Parathyroid adenoma (tissue), 2 donors: ENCODE measurements at regions not wholly inside any gene's neighbourhood (a gene's known extent, or its start where the extent isn't known, plus 50 kb on each side); places are given as distances from the start of the nearest gene placed in this dataset.

Experiments
- H2AFZ ChIP-seq: fragments of 300-600 bp; sonication (generic); one replicate; pipeline ENCODE4 v1.7.0; 2017; ENCODE audit warnings: antibody characterized with exemption, mild to moderate bottlenecking
- H3K27ac ChIP-seq: fragments of 300-600 bp; sonication (generic); one replicate; pipeline ENCODE4 v1.7.0; 2017
- H3K27me3 ChIP-seq: fragments of 300-600 bp; sonication (generic); one replicate; pipeline ENCODE4 v1.7.0; 2017; ENCODE audit warnings: low read length; ENCODE audit not compliant: control insufficient read depth, insufficient read depth
- H3K36me3 ChIP-seq: fragments of 300-600 bp; sonication (generic); one replicate; pipeline ENCODE4 v1.7.0; 2017; ENCODE audit warnings: low read length; ENCODE audit not compliant: control insufficient read depth, insufficient read depth
- H3K4me1 ChIP-seq: fragments of 300-600 bp; sonication (generic); one replicate; pipeline ENCODE4 v1.7.0; 2017; ENCODE audit warnings: control low read depth
- H3K4me2 ChIP-seq: fragments of 300-600 bp; sonication (generic); one replicate; pipeline ENCODE4 v1.7.0; 2017; ENCODE audit warnings: low read length
- H3K4me3 ChIP-seq: fragments of 300-600 bp; sonication (generic); one replicate; pipeline ENCODE4 v1.7.0; 2017; ENCODE audit warnings: low read depth, low read length
- H3K79me2 ChIP-seq: fragments of 300-600 bp; sonication (generic); one replicate; pipeline ENCODE4 v1.7.0; 2017; ENCODE audit warnings: control low read depth
- H3K9ac ChIP-seq: fragments of 300-600 bp; sonication (generic); one replicate; pipeline ENCODE4 v1.7.0; 2017; ENCODE audit warnings: mild to moderate bottlenecking
- H3K9me3 ChIP-seq: fragments of 300-600 bp; sonication (generic); one replicate; pipeline ENCODE4 v1.7.0; 2017; ENCODE audit warnings: low read length; ENCODE audit not compliant: control insufficient read depth
- CTCF ChIP-seq: fragments of 300-600 bp; sonication (generic); IDR thresholded peaks from one replicate; pipeline ENCODE4 v1.7.0; 2017; ENCODE audit warnings: antibody characterized with exemption, mild to moderate bottlenecking
- donor health status: primary hyperparathyroidism.

DNA sequence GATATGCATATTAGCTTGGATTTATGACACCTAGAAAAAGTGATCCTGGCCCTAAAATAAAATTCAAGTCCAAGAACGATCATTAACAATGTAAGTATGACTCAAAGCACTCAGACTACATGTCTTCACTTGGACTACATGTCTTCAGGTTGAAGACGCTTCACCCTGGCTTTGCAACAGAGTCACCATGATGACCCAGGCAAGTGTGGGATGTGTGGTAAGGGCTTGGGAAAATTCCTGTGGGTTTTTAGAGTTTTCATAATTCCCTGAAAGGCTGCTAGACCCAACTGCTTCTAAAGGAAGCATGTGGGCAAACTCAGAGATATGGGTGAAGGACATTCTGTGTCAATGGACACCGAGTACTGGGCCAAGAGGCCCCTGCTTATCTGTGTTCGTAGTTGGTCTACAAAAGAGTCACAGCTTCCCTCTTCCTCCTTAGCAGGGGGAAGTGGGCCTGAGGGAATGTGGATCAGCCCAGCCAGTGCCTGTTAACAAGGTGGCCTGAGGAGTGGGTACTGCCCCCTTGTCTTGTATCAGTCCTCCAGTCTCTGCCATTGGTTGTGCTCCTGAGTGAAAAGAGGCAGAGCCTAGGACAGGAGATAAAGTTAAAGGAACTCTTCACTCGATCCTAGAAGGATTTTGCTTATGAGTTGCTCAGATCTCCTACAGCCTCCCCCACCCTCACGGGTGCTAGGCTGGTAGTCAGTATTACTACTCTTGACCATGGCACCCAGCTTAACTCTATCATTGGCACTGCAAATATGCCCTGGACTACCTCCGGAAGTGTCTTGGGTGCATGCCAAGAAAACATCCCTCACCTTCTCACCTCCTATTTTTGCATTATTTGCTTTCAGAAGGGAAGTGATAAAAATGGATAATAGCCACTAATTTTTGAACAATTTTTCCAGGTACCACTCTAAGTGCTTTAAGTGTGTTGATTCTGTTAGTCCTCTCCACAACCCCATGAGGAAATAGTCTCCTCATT, 406.3 kb downstream of the COG6 start:
- no peaks in the 10 kb centered on the region for H3K79me2 ChIP-seq
- H3K27me3 ChIP-seq, result no peaks in the 10 kb centered on the region
- H3K36me3 ChIP-seq, result no peaks in the 10 kb centered on the region
- H3K9ac ChIP-seq, result no peak overlapping the region
- no peak for TF ChIP-seq CTCF
- H3K4me2 ChIP-seq, result no peak overlapping the region
- no peak overlapping the region for H3K4me3 ChIP-seq
- no peaks in the 10 kb centered on the region for H3K4me1 ChIP-seq
- H2AFZ ChIP-seq, result no peak overlapping the region
- no peak overlapping the region for H3K27ac ChIP-seq
- H3K9me3 ChIP-seq, result no peaks in the 10 kb centered on the region

DNA sequence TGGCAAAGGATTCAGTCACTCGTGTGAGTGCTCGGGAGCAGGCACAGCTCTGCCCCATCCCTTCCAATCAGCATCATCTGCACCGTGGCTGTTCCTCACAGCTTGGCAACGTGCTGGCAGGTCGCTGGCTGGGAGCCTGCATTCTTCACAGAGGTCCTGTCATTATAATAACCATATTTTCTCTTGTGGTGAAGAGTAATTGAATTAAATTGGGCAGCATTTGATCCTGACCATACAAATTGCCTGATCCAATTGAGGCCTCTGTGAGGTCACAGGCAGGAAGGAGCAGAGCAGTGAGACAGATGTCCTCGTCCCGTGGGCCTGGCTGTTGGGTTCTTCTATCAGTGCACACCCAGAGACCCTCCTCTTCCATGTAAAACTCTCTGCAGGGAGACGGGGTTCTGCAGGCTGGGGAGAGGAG, 407.8 kb downstream of the COG6 start:
- Histone ChIP-seq H3K4me1 (no peaks in the 10 kb centered on the region), H3K9me3 (no peaks in the 10 kb centered on the region), H3K36me3 (no peaks in the 10 kb centered on the region), H3K4me2 (no peak overlapping the region), H3K27me3 (no peaks in the 10 kb centered on the region), H3K9ac (no peak overlapping the region), H2AFZ (no peak overlapping the region), H3K79me2 (no peaks in the 10 kb centered on the region), H3K27ac (no peak overlapping the region), H3K4me3 (no peak overlapping the region)
- no peak for TF ChIP-seq CTCF

DNA sequence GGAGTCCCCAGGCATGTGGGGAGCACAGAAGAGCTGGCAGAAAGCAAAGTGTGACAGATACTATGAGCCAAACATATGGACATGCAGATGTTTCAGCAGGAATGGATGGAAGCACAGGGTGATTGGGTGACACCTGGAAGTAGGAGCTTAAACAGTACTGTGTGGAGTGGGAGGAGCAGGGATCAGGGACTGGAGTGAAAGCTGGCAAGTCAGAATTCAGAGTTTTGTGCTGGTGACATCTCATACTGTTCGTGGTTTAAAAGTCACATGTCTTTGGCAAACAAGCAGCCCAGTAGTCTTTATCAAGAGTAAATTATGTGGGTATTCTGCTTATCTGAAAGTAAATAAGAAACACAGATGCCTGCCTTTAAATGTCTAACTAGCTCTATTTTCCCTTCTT, 408.2 kb downstream of the COG6 start:
- no peaks in the 10 kb centered on the region for H3K4me1 ChIP-seq
- no peak overlapping the region for H3K9ac ChIP-seq
- no peak overlapping the region for H2AFZ ChIP-seq
- H3K27ac ChIP-seq, result no peak overlapping the region
- H3K4me2 ChIP-seq, result no peak overlapping the region
- H3K79me2 ChIP-seq, result no peaks in the 10 kb centered on the region
- H3K36me3 ChIP-seq, result no peaks in the 10 kb centered on the region
- no peak for TF ChIP-seq CTCF
- no peak overlapping the region for H3K4me3 ChIP-seq
- no peaks in the 10 kb centered on the region for H3K27me3 ChIP-seq
- no peaks in the 10 kb centered on the region for H3K9me3 ChIP-seq

- Histone ChIP-seq H2AFZ (no peak overlapping the region), H3K4me1 (no peaks in the 10 kb centered on the region), H3K79me2 (no peaks in the 10 kb centered on the region), H3K27ac (no peak overlapping the region), H3K4me3 (no peak overlapping the region), H3K27me3 (no peaks in the 10 kb centered on the region), H3K9me3 (no peaks in the 10 kb centered on the region), H3K36me3 (no peaks in the 10 kb centered on the region), H3K9ac (no peak overlapping the region), H3K4me2 (no peak overlapping the region)
- TF ChIP-seq CTCF, result no peak
Observed at GRCh38 chr13:40064154-40065097, 409.0 kb downstream of the COG6 start.
